GM21576 (cell line): ENCODE measurements at regions not wholly inside any gene's neighbourhood (a gene's known extent, or its start where the extent isn't known, plus 50 kb on each side); places are given as distances from the start of the nearest gene placed in this dataset.

ENCODE experiments used
- ATAC-seq: cut with Tn5 transposase; IDR thresholded peaks from one replicate; pipeline ENCODE4 v1.9.1; 2021; ENCODE audit warnings: mild to moderate bottlenecking, moderate library complexity; ENCODE audit not compliant: unreplicated experiment

GRCh38 chr1:168958562-168959289 is 147.8 kb upstream of the ATP1B1 start:
- ATAC-seq = no peak

- ATAC-seq = no peak
Measured at GRCh38 chr1:168959382-168959781, 147.1 kb upstream of the ATP1B1 start.

- no peak for ATAC-seq
Measured at GRCh38 chr1:168960114-168960513, 146.4 kb upstream of the ATP1B1 start.

- ATAC-seq = no peak
Measured at GRCh38 chr1:168960595-168960994, 145.9 kb upstream of the ATP1B1 start.

GRCh38 chr1:168963601-168964000 is 142.9 kb upstream of the ATP1B1 start:
- ATAC-seq = no peak

- ATAC-seq = no peak
Measured at GRCh38 chr1:168964478-168964877, 142.0 kb upstream of the ATP1B1 start.

GRCh38 chr1:168966217-168966616 is 140.3 kb upstream of the ATP1B1 start:
- no peak for ATAC-seq

- ATAC-seq = no peak
Measured at GRCh38 chr1:168966636-168967035, 139.9 kb upstream of the ATP1B1 start.

GRCh38 chr1:168970926-168971659 is 135.4 kb upstream of the ATP1B1 start:
- ATAC-seq = no peak

GRCh38 chr1:168972225-168972624 is 134.3 kb upstream of the ATP1B1 start:
- no peak for ATAC-seq

GRCh38 chr1:168972887-168973286 is 133.6 kb upstream of the ATP1B1 start:
- no peak for ATAC-seq

- no peak for ATAC-seq
Measured at GRCh38 chr1:168974117-168974516, 132.4 kb upstream of the ATP1B1 start.

GRCh38 chr1:168974611-168975010 is 131.9 kb upstream of the ATP1B1 start:
- ATAC-seq = no peak

GRCh38 chr1:168976267-168976666 is 130.2 kb upstream of the ATP1B1 start:
- no peak for ATAC-seq

- no peak for ATAC-seq
Measured at GRCh38 chr1:168977618-168978017, 128.9 kb upstream of the ATP1B1 start.

- no peak for ATAC-seq
Measured at GRCh38 chr1:168979276-168979675, 127.2 kb upstream of the ATP1B1 start.

- no peak for ATAC-seq
Measured at GRCh38 chr1:168980180-168980579, 126.3 kb upstream of the ATP1B1 start.

GRCh38 chr1:168980656-168981055 is 125.8 kb upstream of the ATP1B1 start:
- no peak for ATAC-seq

GRCh38 chr1:168982778-168983177 is 123.7 kb upstream of the ATP1B1 start:
- ATAC-seq = no peak

GRCh38 chr1:168987330-168987729 is 119.2 kb upstream of the ATP1B1 start:
- ATAC-seq = no peak

- no peak for ATAC-seq
Measured at GRCh38 chr1:168987923-168988322, 118.6 kb upstream of the ATP1B1 start.

- ATAC-seq = no peak
Measured at GRCh38 chr1:168989985-168990384, 116.5 kb upstream of the ATP1B1 start.
